ENCODE measurements at regions not wholly inside any gene's neighbourhood (a gene's known extent, or its start where the extent isn't known, plus 50 kb on each side); places are given as distances from the start of the nearest gene placed in this dataset.
"Not testable (repeated sequence)": the region's sequence is repeated elsewhere in the genome, so short reads cannot be mapped to it uniquely, and the experiment has no call there.

DNA sequence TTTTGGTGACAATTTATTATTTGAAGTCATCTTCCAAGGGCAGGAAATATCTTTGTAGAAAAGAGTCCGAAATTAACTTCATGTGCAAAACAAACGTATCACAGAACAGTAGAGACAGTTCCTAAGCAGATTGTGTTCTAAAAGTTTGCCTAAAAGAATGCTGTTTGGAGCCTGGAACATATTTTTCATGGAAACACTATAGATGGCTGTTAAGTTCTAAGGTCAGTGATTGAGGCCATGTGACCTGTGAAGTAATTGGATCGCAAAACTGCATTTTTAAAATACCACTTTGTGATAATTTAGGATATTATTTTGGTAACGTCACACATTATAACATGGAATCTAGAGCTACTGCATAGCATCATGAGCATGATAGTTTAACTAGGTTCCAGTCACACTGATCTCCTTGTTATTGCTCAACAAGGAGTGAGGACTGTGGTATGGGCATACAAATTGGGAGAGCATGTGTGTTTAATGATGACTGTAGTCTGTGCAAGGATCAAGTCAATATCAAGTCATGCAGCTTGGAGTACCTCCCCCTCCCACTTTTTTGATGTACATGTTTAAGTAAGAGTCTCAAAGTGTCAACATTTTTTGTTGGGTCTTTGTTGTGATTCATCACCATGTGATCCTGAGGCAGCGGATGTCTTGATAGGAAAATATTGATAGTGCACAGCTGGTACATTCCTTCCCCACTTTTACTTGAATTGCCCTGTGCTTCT, 609.3 kb upstream of the CITED2 start:
- DNase-seq (ENCODE audit: insufficient read length, low spot score): no peak

DNA sequence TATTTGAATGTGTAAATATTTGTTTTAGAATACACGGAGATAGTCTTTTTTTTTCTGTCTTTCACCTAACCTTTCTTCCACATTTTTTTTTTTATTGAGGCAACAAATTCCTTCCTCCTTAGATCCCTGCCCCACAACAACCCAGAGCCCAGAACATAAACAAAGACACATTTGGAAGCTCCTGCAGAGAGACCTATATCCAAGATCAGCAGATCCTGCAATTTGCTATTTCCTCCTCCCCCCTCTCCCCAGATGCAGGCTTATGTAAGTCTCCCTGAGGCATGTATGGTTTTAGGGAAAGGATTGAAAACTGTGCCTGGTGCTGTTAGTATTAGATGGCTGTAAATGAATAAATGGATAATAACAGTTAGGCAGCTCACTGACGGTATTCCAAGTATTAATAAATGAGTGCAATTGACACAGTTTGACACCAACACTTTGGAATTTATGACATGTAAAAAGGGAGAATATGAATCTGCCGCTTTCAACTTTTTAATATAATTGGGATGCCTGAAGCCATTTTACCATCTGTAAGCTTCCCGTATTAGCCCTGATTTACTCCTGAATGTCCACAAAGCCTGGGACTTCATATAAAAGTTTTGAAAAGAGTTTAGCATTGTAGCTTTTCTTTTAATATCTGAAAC, 608.3 kb upstream of the CITED2 start:
- FAIRE-seq: no peak
- no peak for DNase-seq (ENCODE audit: insufficient read length, low spot score)

More for the DNA sequence above, 609.3 kb upstream of the CITED2 start:
- TF ChIP-seq POLR2A (IDR thresholded peaks at IDR 0.05; ENCODE audit: low read depth, low read length): no peak
- FAIRE-seq: peak; percentile 23

DNA sequence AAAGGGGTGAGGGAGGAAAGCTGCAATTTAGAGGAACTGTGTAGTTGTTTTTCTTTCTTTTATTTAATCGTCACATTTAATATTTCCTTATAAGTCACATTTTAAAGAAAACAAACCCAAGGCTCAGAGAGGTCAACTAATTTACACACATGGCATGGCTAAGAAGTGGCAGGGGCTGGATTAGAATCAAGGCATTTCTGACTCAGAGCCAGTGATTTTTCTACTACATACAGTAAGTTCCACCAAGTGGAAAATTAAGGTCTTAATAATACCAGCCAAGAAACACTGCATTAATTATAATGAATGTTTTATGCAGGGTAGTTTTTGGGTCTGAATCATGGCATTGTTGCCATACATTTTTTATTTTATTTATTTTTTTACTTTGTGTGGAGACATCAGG, 607.7 kb upstream of the CITED2 start:
- DNase-seq (ENCODE audit: insufficient read length, low spot score) (no peak), FAIRE-seq (no peak)
- no peak for TF ChIP-seq POLR2A (IDR thresholded peaks at IDR 0.05; ENCODE audit: low read depth, low read length)

More for the DNA sequence above, 608.3 kb upstream of the CITED2 start:
- no peak for TF ChIP-seq POLR2A (IDR thresholded peaks at IDR 0.05; ENCODE audit: low read depth, low read length)

DNA sequence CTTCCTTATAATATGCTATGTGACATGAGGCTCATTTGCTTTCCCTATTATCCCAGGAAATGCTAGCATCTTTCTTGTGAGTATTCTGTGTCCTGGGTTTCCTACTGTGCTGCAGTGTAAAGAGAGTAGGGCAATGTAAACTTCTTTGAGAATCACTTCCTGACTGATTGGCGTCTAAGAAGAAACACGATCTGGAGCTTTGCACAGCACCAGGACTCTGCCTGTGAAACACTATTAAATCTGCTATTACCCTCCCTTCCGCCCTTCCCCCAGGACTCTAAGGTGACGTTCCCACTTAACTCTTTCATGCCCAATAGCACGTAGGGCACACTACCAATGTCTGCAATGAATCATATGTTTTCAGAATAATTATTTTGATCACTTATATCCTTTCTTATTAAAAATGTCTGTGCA, 607.3 kb upstream of the CITED2 start:
- FAIRE-seq (peak; percentile 94), DNase-seq (ENCODE audit: insufficient read length, low spot score) (no peak)
- TF ChIP-seq POLR2A (IDR thresholded peaks at IDR 0.05; ENCODE audit: low read depth, low read length): no peak

DNA sequence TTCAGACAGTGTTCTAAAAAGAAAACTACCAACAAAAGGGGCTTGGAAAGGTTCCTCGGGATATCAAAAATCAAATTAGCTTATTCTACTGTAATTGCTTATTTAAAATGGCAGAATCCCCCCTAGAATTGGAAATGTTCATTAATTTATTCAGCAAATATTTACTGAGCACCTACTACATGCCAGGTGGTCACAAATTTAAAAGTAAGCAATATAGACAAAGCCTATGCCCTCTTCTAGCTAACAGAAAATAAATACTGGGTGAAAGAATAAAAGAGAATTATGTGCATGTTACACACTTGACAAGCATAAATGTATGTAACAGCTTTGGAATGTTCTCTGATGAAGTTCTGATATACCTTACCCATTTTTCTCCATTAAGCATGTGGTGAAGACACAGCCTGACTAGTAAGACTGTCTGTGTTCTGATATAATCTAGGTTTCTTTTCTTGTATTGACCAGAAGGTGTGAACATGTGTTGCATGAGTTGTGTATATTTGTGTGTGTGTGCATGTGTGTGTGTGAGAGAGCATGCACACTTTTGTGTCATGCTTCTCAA, 606.7 kb upstream of the CITED2 start:
- FAIRE-seq (no peak), DNase-seq (ENCODE audit: insufficient read length, low spot score) (no peak)
- no peak for TF ChIP-seq POLR2A (IDR thresholded peaks at IDR 0.05; ENCODE audit: low read depth, low read length)

DNA sequence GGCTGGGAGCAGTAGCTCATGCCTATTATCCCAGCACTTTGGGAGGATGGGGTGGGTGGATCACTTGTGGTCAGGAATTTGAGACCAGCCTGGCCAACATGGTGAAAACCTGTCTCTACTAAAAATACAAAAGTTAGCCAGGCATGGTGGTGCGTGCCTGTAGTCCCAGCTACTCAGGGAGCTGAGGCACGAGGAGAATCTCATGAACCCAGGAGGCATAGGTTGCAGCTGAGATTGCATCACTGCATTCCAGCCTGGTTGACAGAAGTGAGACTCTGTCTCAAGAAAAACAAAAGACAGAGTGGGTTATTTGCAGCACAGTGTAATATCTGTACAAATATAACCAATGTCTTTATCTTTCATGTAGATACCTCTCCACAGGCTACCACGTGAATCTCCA, 606.2 kb upstream of the CITED2 start:
- FAIRE-seq; DNase-seq (ENCODE audit: insufficient read length, low spot score): not testable (repeated sequence)

DNA sequence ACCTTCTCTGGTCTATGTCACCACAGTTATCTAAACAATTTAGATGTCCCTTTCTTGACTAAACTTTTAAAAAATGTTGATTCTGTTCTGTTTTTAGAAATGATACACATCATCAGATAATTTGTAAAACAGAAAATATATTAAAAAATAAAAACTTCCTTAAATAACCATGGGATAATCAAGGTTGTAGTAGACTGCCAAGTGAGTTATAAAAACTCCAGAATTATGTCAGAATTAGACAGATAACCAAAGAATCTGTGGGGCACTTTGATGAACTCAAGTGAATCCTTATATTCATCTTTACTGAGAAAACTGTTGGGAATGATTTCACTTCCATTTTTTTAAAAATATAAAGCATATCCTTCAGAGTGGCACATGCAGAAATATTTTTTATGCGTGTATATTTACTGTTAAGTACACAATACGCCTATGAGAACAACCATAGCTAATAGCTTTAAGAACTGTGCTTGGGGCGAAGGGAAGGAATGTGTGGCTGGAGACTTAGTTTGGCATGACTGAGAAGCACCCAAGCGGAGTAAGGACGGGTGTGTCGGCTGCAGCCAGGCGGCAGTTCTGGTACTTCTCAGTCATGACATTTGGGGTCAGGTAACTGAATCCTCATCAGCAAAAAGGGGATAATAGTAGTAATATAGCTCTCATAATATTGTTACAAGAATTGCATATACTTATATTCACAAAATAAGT, 604.7 kb upstream of the CITED2 start:
- DNase-seq (ENCODE audit: insufficient read length, low spot score) (no peak), FAIRE-seq (no peak)
- no peak for TF ChIP-seq POLR2A (IDR thresholded peaks at IDR 0.05; ENCODE audit: low read depth, low read length)

DNA sequence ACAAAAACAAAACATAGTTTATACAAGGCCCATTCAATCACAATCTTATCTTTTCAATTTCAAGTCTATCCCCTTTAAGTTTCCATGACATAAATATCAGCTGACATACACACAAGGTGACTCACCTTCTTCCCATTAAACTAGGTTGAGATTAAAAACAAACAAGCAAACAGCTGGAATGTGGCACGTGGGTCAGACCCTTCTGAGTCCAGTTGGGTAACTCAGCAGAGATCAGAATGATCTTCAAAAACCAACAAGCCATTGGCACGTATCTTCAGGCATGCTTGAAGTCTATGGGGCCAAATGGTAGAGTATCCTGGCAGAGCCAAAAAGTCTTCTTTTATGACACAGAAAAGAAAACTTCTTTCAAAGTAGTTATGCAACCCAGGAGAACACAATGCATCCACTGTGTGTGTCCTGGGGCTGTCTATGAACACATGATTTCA, 603.5 kb upstream of the CITED2 start:
- DNase-seq (ENCODE audit: insufficient read length, low spot score): no peak
- FAIRE-seq: peak; percentile 86
- no peak for TF ChIP-seq POLR2A (IDR thresholded peaks at IDR 0.05; ENCODE audit: low read depth, low read length)

DNA sequence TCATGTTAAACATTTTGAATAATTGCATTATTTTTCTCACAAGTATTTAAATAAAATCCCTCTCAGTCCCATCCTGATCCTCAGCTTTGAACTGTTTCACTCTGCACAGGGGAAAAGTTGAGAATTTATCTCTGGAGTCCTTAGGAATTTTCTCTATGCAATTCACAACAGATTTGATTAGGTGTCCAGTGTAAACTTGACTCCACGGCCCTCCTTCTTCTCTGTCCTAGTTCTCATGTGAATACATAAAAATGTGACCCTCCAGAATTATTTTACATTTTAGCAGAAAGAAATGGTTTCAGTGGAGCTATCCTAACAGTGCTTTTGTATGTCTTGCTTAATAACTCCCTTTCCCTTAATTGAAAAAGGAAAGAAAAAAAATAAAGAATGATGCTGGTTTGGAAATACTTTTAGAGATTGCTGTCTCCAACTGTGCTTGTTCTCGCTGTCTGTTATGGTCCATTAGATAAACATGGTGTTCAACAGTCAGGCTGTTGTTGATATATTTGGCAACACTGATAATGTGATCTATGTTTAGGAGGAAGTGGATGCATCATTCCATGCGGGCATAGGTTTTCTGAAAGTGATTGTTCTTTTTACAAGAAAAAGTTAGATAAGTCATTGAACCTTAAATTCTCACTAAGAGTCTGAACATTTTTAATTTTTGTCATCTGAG, 599.4 kb upstream of the CITED2 start:
- FAIRE-seq (no peak), DNase-seq (ENCODE audit: insufficient read length, low spot score) (no peak)
- TF ChIP-seq POLR2A (IDR thresholded peaks at IDR 0.05; ENCODE audit: low read depth, low read length): no peak

DNA sequence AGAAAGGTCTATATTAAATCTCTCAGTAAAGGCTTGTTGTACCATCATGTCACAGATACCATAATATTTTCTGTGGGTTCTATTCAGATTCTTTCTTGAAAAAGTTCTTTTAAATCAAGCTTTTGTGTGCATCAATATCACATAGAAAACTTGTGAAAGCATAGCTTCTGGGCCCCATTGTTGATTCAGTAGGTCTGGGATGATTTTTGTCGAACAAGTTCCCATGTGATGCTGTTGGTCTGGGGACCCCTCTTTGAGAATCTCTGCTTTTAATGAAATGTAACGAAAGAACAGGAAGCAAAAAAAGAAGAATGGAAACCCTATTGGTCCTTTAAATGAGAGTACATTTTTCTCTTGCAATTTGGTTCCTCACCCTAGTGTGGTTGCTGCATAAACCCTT, 597.7 kb upstream of the CITED2 start:
- FAIRE-seq (no peak), DNase-seq (ENCODE audit: insufficient read length, low spot score) (no peak)
- TF ChIP-seq POLR2A (IDR thresholded peaks at IDR 0.05; ENCODE audit: low read depth, low read length): no peak

DNA sequence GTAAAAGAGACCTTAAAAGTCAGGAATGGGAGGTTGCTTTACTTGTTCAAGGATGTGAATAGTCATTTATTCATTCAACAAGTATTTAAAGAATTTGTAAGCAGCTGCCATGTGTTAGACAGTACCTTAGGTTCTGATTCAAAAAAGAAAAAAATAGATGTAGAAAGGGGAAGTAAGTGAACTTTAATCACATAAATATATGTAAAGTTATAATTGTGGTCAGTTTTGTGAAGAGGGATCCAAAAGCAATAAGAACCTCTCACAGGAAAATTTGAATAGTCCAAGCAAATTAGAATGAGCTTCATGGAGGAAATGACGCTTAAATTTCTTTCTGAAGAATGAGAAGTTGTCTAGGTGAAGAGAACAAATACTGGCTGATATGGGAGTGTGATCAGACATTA, 596.1 kb upstream of the CITED2 start:
- FAIRE-seq (no peak), DNase-seq (ENCODE audit: insufficient read length, low spot score) (no peak)
- TF ChIP-seq POLR2A (IDR thresholded peaks at IDR 0.05; ENCODE audit: low read depth, low read length): no peak

DNA sequence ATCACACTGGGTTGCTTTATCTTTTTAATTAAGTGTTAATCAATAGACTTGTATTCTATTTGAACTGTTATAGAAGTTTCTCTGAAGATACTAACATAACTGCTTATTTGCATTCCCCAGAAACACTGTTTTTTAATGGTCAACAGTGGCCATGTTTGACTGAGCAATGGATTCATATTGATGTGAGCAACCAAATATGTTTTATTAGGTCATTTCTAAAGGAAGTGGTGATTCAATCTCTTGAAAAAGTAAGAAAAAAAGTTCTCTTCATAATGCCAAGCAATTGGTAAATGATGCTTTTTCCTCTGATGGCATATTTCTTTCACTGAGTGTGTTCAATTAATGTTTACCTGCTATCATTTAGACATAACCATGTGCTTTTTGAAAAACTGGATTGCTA, 593.0 kb upstream of the CITED2 start:
- FAIRE-seq: no peak
- DNase-seq (ENCODE audit: insufficient read length, low spot score): no peak
- TF ChIP-seq POLR2A (IDR thresholded peaks at IDR 0.05; ENCODE audit: low read depth, low read length): no peak

DNA sequence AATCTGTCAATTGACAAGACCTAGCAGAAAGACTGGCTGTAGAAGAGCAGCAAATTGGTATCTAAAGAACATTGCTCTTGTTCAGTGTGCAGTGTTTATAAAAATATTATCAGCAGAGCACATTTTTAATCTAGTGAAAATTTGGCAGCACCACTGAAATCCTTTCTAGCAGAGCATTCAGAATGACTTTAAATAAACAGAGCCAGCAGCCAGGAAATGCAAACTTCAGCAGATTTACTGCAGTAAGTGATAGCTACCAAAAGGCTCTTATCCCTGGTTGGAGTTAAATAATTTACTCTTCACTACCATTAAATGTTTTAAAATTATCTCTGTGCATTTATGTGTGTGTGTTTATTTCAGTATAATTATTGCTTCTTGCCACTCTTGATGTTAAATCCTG, 590.9 kb upstream of the CITED2 start:
- FAIRE-seq (no peak), DNase-seq (ENCODE audit: insufficient read length, low spot score) (no peak)
- no peak for TF ChIP-seq POLR2A (IDR thresholded peaks at IDR 0.05; ENCODE audit: low read depth, low read length)

DNA sequence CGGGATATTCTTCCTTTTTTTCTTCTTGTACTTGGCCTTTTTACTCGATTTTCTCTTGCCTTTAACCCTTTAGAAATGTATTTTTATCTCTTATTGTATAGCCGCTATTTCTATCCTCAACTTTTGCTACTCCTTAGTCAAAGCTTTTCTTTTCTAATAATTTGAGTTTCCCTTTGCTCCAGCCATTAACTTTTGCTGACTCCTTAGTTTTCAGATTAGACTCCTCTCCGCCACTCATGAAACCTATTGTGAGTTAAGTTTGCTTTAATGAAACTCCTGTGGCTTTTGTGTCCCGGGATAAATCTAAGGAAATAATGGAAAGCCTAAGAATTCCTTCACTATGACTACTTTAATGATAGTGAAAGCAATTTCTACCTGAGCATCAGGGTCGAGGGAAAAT, 590.3 kb upstream of the CITED2 start:
- TF ChIP-seq POLR2A (IDR thresholded peaks at IDR 0.05; ENCODE audit: low read depth, low read length): no peak
- FAIRE-seq (no peak), DNase-seq (ENCODE audit: insufficient read length, low spot score) (no peak)

All from H54 (cell line).